Prostate gland (tissue), 2 donors: ENCODE measurements at regions not wholly inside any gene's neighbourhood (a gene's known extent, or its start where the extent isn't known, plus 50 kb on each side); places are given as distances from the start of the nearest gene placed in this dataset.

ENCODE experiments used
- DNase-seq: peaks from one replicate; pipeline ENCODE4 v3.0.0-alpha.2; 2019; ENCODE audit warnings: low spot score
- H3K27ac ChIP-seq, 2 donors: fragments of 200-600 bp; sonication (generic); 2 replicates each; pipeline ENCODE4 v1.5.1; 2017 to 2019
- H3K27me3 ChIP-seq: fragments of 200-600 bp; sonication (generic); replicated peaks from 2 replicates; pipeline ENCODE4 v1.5.1; 2019; ENCODE audit not compliant: insufficient read depth
- H3K36me3 ChIP-seq, 2 donors: fragments of 200-600 bp; sonication (generic); 1 replicate in 1 of 2; 2 replicates in 1 of 2; pipeline versions ENCODE4 v1.5.1 to v1.8.1; 2017 to 2019
- H3K4me1 ChIP-seq: fragments of 200-600 bp; sonication (generic); replicated peaks from 2 replicates; pipeline ENCODE4 v1.5.1; 2019
- H3K4me3 ChIP-seq, 2 donors: fragments of 200-600 bp; sonication (generic); 2 replicates each; pipeline ENCODE4 v1.5.1; 2017 to 2019
- H3K9me3 ChIP-seq: fragments of 200-600 bp; sonication (generic); 2 replicates; pipeline ENCODE4 v1.5.1; 2017
- CTCF ChIP-seq, 4 experiments: fragments of 200-600 bp in 2 of 4; fragments of 450-650 bp in 2 of 4; sonication (generic) in 2 of 4; IDR thresholded peaks; 1 replicate in 3 of 4; 2 replicates in 1 of 4; pipeline ENCODE4 v1.5.1; 2016 to 2019; ENCODE audit warnings: antibody characterized with exemption in 4 of 4, mild to moderate bottlenecking in 2 of 4, moderate library complexity in 2 of 4
- POLR2A ChIP-seq: fragments of 450-650 bp; IDR thresholded peaks from one replicate; pipeline ENCODE4 v1.6.1; 2016; ENCODE audit warnings: antibody characterized with exemption, mild to moderate bottlenecking
- POLR2AphosphoS5 ChIP-seq: sonication (generic); formaldehyde crosslinking; IDR thresholded peaks from one replicate; pipeline ENCODE4 v1.6.1; 2017; ENCODE audit warnings: antibody characterized with exemption
- WGBS: methylation state at CpG from one replicate; pipeline ENCODE4 v1.1.5; 2018; 5-methylcytosine and 5-hydroxymethylcytosine counted together
- intact Hi-C: fragments of 100-400 bp; cut with DNase I; formaldehyde crosslinking; loops from one replicate; pipeline ENCODE4 v1.14.2; 2022

- Histone ChIP-seq H3K4me3 (no peak overlapping the region), H3K4me1 (no peaks in the 10 kb centered on the region), H3K27me3 (no peaks in the 10 kb centered on the region), H3K36me3 (no peaks in the 10 kb centered on the region), H3K27ac (peak overlapping the region; percentile 11 to 23), H3K9me3 (no peaks in the 10 kb centered on the region)
- peak; percentile 37 for DNase-seq
- TF ChIP-seq POLR2AphosphoS5: peak; percentile 45
- no peak for TF ChIP-seq CTCF (IDR thresholded peaks at IDR 0.05)
- intact Hi-C loops: no loop called here
- WGBS: 17% methylated on average over 6 of the region's 6 CpGs
These were observed 161.4 kb downstream of the PIK3R1 start for GRCh38 chr5:68376935-68377334.

- intact Hi-C loops: loop anchor here (2.0 kb wide), 1 partner anchor 89 kb away; no protein-coding TSS in a partner anchor
- peak overlapping the region; percentile 11 to 23 for H3K27ac ChIP-seq
- DNase-seq: no peak
These were observed 162.2 kb downstream of the PIK3R1 start for GRCh38 chr5:68377733-68378132.

GRCh38 chr5:68378204-68378820, 162.8 kb downstream of the PIK3R1 start:
- Histone ChIP-seq H3K27ac (peak overlapping the region in 1 of 2 donors; percentile 3), H3K4me1 (no peaks in the 10 kb centered on the region), H3K27me3 (no peaks in the 10 kb centered on the region), H3K4me3 (no peak overlapping the region), H3K36me3 (no peaks in the 10 kb centered on the region), H3K9me3 (no peaks in the 10 kb centered on the region)
- intact Hi-C loops: loop anchor here (2.0 kb wide), 1 partner anchor 90 kb away; no protein-coding TSS in a partner anchor
- TF ChIP-seq CTCF (IDR thresholded peaks at IDR 0.05) (no peak), POLR2A (no peak), POLR2AphosphoS5 (no peak)
- 56% methylated on average over 3 of the region's 3 CpGs for WGBS
- DNase-seq: no peak

More at GRCh38 chr5:68377733-68378132, 162.2 kb downstream of the PIK3R1 start:
- WGBS: 93% methylated on average over 4 of the region's 4 CpGs
- Histone ChIP-seq H3K4me3 (no peak overlapping the region), H3K27me3 (no peaks in the 10 kb centered on the region), H3K36me3 (no peaks in the 10 kb centered on the region), H3K9me3 (no peaks in the 10 kb centered on the region), H3K4me1 (no peaks in the 10 kb centered on the region)
- TF ChIP-seq POLR2A (no peak), POLR2AphosphoS5 (no peak), CTCF (IDR thresholded peaks at IDR 0.05) (no peak)

- DNase-seq: peak; percentile 47
- TF ChIP-seq POLR2AphosphoS5 (peak; percentile 77), CTCF (IDR thresholded peaks at IDR 0.05) (no peak)
- 13% methylated on average over 3 of the region's 3 CpGs for WGBS
- no peaks in the 10 kb centered on the region for H3K36me3 ChIP-seq
- H3K4me1 ChIP-seq: no peaks in the 10 kb centered on the region
- H3K9me3 ChIP-seq: no peaks in the 10 kb centered on the region
- no peak overlapping the region for H3K4me3 ChIP-seq
- intact Hi-C loops: loop anchor here (2.0 kb wide), 1 partner anchor 91 kb away; no protein-coding TSS in a partner anchor
- no peaks in the 10 kb centered on the region for H3K27me3 ChIP-seq
- H3K27ac ChIP-seq: peak overlapping the region; percentile 1 to 6
These were observed 163.9 kb downstream of the PIK3R1 start for GRCh38 chr5:68379275-68380036.

DNA sequence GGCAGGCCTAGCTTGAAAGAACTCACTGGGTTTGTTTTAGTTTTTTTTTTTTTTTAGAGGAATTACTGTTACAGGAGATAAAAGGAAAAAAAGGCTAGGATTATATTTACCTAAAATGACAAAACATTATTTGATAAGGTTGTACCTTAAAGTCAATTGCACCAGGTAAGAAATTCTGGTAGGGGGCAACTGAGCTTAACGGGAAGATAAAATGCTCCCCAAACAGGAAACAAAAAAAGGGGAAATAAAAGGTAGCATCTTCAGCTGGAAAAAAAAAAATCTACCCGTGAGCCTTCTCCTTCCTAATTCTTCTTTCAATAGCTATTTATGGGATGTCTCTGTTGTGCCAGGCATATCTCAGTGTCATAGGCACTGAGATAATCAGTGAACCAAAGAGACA, 164.5 kb downstream of the PIK3R1 start:
- no peaks in the 10 kb centered on the region for H3K27me3 ChIP-seq
- H3K4me3 ChIP-seq: no peak overlapping the region
- TF ChIP-seq POLR2AphosphoS5 (no peak), CTCF (IDR thresholded peaks at IDR 0.05) (no peak), POLR2A (no peak)
- intact Hi-C loops: no loop called here
- H3K4me1 ChIP-seq: no peaks in the 10 kb centered on the region
- no peak for DNase-seq
- 18% methylated on average over 2 of the region's 2 CpGs for WGBS
- H3K36me3 ChIP-seq: no peaks in the 10 kb centered on the region
- H3K9me3 ChIP-seq: no peaks in the 10 kb centered on the region
- H3K27ac ChIP-seq: peak overlapping the region; percentile 1 to 6
